Ovary (tissue), 7 donors: ENCODE measurements at regions not wholly inside any gene's neighbourhood (a gene's known extent, or its start where the extent isn't known, plus 50 kb on each side); places are given as distances from the start of the nearest gene placed in this dataset.
A peak's percentile ranks its signal among the peaks of the same experiment; 100 is the strongest.

ENCODE experiments used
- DNase-seq, 5 donors: peaks; one replicate each; pipeline ENCODE4 v3.0.0-alpha.2; 2019 to 2020
- H3K27ac ChIP-seq, 2 donors: fragments of 200-600 bp; one replicate each; pipeline versions ENCODE4 v1.5.1 to v1.8.0; 2019 to 2022
- H3K27me3 ChIP-seq: fragments of 200-600 bp; one replicate; pipeline ENCODE4 v1.8.0; 2022
- H3K36me3 ChIP-seq: fragments of 200-600 bp; sonication (generic); one replicate; pipeline ENCODE4 v1.5.1; 2019
- H3K4me1 ChIP-seq: one replicate; pipeline ENCODE4 v1.8.1; 2013; ENCODE audit warnings: mild to moderate bottlenecking, moderate library complexity; ENCODE audit not compliant: insufficient read depth
- H3K4me3 ChIP-seq: fragments of 200-600 bp; sonication (generic); one replicate; pipeline ENCODE4 v1.5.1; 2017
- H3K9me3 ChIP-seq, 2 donors: fragments of 200-600 bp in 1 of 2; sonication (generic) in 1 of 2; one replicate each; pipeline versions ENCODE4 v1.5.1 to v1.8.1; 2013 to 2019; ENCODE audit warnings: mild to moderate bottlenecking in 1 of 2, moderate library complexity in 1 of 2
- EP300 ChIP-seq: sonication (generic); formaldehyde crosslinking; IDR thresholded peaks from one replicate; pipeline ENCODE4 v1.6.1; 2017; ENCODE audit warnings: antibody characterized with exemption
- POLR2A ChIP-seq: fragments of 450-650 bp; IDR thresholded peaks from one replicate; pipeline ENCODE4 v1.6.1; 2017; ENCODE audit warnings: antibody characterized with exemption, mild to moderate bottlenecking, moderate library complexity
- WGBS, 3 donors: extraction: QIAGEN DNeasy Blood & Tissue Kit in 1 of 3; methylation state at CpG; one replicate each; pipeline versions ENCODE4 v1.1.5 to v1.1.7; 2013 to 2017; 5-methylcytosine and 5-hydroxymethylcytosine counted together
- intact Hi-C, 4 donors: fragments of 100-400 bp; cut with DNase I; formaldehyde crosslinking; loops; one replicate each; pipeline versions ENCODE4 v1.11.0 to v1.15.1; 2022 to 2023
- TF ChIP-seq, protein P1 (sequence below), 3 donors: fragments of 450-650 bp in 2 of 3; fragments of 200-600 bp in 1 of 3; IDR thresholded peaks; one replicate each; pipeline versions ENCODE4 v1.5.1 to v1.8.0; 2016 to 2022; ENCODE audit warnings: antibody characterized with exemption in 3 of 3, mild to moderate bottlenecking in 1 of 3
- donor health status: DM: no; HTN: no; CAD: no; lungs with moderate emphysema.
- donor health status: DM: no; HTN: no; CAD: no.
- donor health status: Bipolar disorder and iron deficiency.
- donor health status: DM: no; HTN: no; CAD: no.
- donor health status: DM: yes; HTN: yes; CAD: no.

DNA sequence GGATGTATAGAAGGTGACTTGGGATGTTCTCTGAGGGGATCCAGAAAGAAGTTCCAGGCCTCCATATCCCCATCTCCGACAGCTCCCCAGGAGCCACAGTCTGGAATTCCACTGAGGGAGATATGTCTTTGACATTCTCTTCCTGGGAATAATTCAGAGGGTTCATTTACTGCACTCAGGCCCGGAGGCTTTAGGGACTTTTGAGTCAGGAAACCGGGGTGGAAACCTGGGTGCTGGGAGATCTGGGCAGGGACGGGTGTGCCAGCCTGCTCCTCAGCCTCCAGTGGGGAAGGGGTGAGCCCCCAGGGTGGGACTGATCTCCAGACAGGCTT is 147.7 kb downstream of the SMAD6 start:
- H3K27ac ChIP-seq: peak overlapping the region in 1 of 2 donors; percentile 28
- intact Hi-C loops: loop anchor here (5.0 to 10.0 kb wide), 9 partner anchors 62 to 335 kb away; partner anchors contain the start of gene SMAD6 (in 2 of the 4)
- H3K4me3 ChIP-seq: no peak overlapping the region
- 82 to 89% (median 88%) methylated on average over 4 of the region's 4 CpGs for WGBS, 3 donors
- H3K4me1 ChIP-seq: peaks cover 12% of the 10 kb centered on the region
- no peak for TF ChIP-seq POLR2A
- TF ChIP-seq EP300: no peak
- TF ChIP-seq, protein P1, sequence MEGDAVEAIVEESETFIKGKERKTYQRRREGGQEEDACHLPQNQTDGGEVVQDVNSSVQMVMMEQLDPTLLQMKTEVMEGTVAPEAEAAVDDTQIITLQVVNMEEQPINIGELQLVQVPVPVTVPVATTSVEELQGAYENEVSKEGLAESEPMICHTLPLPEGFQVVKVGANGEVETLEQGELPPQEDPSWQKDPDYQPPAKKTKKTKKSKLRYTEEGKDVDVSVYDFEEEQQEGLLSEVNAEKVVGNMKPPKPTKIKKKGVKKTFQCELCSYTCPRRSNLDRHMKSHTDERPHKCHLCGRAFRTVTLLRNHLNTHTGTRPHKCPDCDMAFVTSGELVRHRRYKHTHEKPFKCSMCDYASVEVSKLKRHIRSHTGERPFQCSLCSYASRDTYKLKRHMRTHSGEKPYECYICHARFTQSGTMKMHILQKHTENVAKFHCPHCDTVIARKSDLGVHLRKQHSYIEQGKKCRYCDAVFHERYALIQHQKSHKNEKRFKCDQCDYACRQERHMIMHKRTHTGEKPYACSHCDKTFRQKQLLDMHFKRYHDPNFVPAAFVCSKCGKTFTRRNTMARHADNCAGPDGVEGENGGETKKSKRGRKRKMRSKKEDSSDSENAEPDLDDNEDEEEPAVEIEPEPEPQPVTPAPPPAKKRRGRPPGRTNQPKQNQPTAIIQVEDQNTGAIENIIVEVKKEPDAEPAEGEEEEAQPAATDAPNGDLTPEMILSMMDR (IDR thresholded peaks at IDR 0.05): no peak
- H3K27me3 ChIP-seq: no peaks in the 10 kb centered on the region
- H3K9me3 ChIP-seq: no peaks in the 10 kb centered on the region
- no peak for DNase-seq
- H3K36me3 ChIP-seq: no peaks in the 10 kb centered on the region

DNA sequence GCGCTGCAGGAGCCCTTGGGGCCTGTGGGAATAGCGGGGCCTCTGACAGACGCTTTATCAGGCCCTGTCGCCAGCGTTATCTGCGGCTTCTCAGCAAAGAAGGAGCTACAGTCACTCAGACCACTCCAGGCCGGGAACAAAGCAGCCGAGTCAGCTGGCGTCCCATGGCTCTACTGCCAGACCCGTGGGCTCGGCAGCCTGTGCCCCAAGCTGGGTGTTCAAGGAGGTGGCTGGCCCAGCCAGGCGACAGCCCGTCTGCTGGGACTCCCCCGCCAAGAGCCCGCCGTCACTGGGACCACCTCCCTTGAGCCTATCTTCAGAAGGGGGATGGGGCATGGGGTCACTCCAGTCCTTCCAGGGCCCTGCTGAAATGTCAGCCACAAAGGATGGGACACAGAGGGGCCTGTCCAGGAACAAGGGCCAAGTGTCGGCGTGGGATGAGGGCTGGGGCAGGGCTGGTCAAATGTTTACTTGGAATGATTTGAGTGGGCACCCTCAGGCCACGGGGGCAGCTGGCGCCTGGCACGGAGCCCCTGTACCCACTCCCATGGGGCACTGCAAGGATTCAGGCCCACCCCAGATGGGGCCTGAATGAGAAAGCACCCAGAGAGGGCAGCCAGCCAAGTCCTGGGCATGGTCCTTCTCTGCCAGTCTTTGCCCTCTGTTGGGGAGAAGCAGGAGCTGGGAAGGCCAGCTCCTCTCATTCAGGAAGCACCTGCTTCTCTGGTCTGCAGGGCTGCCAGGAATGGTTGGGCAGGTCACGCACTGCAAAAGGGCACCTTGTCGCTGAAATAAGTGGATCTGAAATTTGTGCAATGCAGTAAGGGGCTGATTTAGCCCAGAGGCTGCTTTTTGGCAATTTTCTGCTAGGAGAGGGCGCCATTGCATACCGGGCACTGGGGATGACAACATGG is 148.3 kb downstream of the SMAD6 start:
- peak in 4 of 5 donors; percentile 41 to 65 (median 56) for DNase-seq
- peak overlapping the region in 1 of 2 donors; percentile 28 for H3K27ac ChIP-seq
- H3K4me3 ChIP-seq: no peak overlapping the region
- no peaks in the 10 kb centered on the region for H3K36me3 ChIP-seq
- H3K27me3 ChIP-seq: no peaks in the 10 kb centered on the region
- peaks cover 12% of the 10 kb centered on the region for H3K4me1 ChIP-seq
- TF ChIP-seq POLR2A (no peak), EP300 (no peak)
- TF ChIP-seq, protein P1 (IDR thresholded peaks at IDR 0.05): no peak
- intact Hi-C loops: loop anchor here (5.0 to 10.0 kb wide), 7 partner anchors 63 to 336 kb away; partner anchors contain the start of gene SMAD6 (in 1 of the 4)
- 78 to 81% (median 80%) methylated on average over 22 to 25 of the region's 25 CpGs for WGBS, 3 donors
- H3K9me3 ChIP-seq: no peaks in the 10 kb centered on the region

DNA sequence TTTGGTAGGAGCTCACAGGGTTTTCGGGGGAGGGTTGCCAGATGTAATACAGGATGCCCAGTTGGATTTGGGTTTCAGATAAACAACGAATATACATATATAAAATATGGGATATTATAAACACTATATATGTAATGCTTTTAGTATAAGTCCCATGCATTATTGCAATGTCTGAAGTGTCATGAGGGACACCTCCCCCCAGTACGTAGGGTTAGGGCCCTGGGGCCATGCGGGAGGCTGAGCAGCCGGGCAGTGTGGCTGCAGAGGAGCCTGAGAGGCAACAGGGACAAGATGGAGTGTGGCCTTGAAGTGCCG is 148.9 kb downstream of the SMAD6 start:
- TF ChIP-seq POLR2A (no peak), EP300 (no peak)
- TF ChIP-seq, protein P1 (IDR thresholded peaks at IDR 0.05): no peak
- intact Hi-C loops: loop anchor here (5.0 to 10.0 kb wide), 7 partner anchors 64 to 336 kb away; partner anchors contain the start of gene SMAD6 (in 1 of the 4)
- Histone ChIP-seq H3K9me3 (no peaks in the 10 kb centered on the region), H3K36me3 (no peaks in the 10 kb centered on the region), H3K27ac (no peak overlapping the region), H3K4me1 (peaks cover 12% of the 10 kb centered on the region), H3K4me3 (no peak overlapping the region), H3K27me3 (no peaks in the 10 kb centered on the region)
- WGBS, 3 donors: 6 to 12% (median 10%) methylated on average over 6 of the region's 6 CpGs
- no peak for DNase-seq

DNA sequence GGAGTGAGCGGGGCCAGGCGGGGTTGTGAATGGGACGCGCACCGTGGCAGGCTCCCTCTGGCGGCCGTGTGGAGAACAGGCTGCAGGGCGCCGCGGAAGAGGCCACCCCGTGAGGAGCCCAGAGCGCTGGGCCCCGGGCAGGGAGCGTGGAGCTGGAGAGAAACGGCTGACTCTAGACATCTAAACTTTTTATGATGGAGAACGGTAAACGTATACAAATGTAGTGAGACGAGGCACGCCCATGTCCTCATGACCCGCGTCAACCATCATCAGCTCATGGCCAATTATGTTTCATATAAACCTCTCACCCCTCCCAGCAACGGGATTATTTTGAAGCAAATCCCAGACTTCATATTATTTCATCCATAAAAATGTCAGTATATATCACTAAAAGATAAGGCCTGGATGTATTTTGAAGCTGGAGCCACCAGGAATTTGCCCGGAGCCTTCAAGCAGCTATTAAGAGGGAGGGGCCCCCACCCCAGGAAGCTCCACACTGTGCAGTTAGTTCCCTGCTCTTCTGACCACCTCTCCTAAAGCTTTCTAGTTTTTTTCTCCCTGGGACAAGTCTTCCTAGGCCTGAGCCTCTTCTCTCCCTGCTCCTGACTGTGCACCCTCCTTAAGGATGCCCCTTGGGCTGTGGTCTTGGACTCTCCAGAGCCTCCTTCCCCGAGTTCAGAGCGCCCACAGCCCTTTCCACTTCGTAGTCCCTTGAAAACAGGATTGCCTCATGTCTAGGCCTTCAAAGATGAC is 149.5 kb downstream of the SMAD6 start:
- Histone ChIP-seq H3K27ac (peak overlapping the region in 1 of 2 donors; percentile 50), H3K4me1 (peaks cover 12% of the 10 kb centered on the region), H3K36me3 (no peaks in the 10 kb centered on the region), H3K27me3 (no peaks in the 10 kb centered on the region), H3K9me3 (no peaks in the 10 kb centered on the region), H3K4me3 (no peak overlapping the region)
- TF ChIP-seq, protein P1 (IDR thresholded peaks at IDR 0.05): peak; percentile 98
- TF ChIP-seq POLR2A: no peak
- intact Hi-C loops: loop anchor here (2.0 to 10.0 kb wide), 8 partner anchors 64 to 337 kb away; partner anchors contain the start of gene SMAD6 (in 1 of the 4)
- DNase-seq: peak; percentile 89 to 95 (median 92)
- WGBS, 3 donors: 10 to 12% (median 11%) methylated on average over 26 of the region's 26 CpGs
